ENCODE measurements at regions not wholly inside any gene's neighbourhood (a gene's known extent, or its start where the extent isn't known, plus 50 kb on each side); places are given as distances from the start of the nearest gene placed in this dataset.

DNA sequence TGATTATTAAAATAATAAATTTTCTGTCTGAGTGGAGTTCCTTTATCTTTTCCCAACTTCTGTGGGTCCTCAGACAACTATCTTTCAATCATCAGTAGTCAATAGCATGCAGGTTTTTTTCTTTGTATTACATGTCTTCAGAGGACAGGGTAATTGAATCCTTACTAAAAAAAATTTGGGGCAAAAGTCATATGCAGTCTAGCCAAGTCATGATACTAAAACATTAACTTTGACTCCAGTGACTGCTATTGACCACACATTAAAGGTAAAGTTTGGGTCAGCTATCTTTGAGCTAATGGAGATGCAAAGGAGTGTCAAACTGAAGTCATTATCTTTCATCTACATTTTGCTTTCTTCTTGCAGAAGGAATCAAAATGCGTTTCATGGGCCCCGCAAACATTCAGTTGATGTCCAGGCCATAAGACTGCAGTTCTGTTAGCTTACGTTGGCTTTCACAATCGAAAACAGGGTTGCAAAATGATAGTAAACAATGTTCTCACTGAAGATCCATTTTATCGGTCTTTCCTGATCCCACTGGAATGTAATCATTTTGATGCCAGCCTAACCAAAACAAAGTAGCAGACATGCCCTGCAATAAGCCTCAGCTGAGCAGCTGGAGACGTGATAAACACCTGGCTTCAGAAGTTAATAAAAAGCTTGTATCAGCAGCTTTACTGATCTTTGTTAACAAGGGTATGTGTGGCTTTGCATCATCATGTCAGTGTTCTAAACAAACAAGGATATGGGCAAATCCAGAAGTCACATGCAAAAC, 186.1 kb upstream of the PRLR start:
- Histone ChIP-seq H3K27me3 (no peaks in the 10 kb centered on the region), H3K4me3 (no peak overlapping the region), H3K36me3 (no peaks in the 10 kb centered on the region), H3K4me1 (no peaks in the 10 kb centered on the region), H3K27ac (no peak overlapping the region), H3K9me3 (no peaks in the 10 kb centered on the region)
- no peak for DNase-seq (ENCODE audit: low spot score in 2 of 2)
- intact Hi-C loops (cut with DNase I; ENCODE audit: low total_unique reads), result no loop called here
- no peak for TF ChIP-seq CTCF (IDR thresholded peaks at IDR 0.05)
- no peak for TF ChIP-seq POLR2AphosphoS5 (IDR thresholded peaks at IDR 0.05)
- TF ChIP-seq POLR2A (IDR thresholded peaks at IDR 0.05), result no peak

DNA sequence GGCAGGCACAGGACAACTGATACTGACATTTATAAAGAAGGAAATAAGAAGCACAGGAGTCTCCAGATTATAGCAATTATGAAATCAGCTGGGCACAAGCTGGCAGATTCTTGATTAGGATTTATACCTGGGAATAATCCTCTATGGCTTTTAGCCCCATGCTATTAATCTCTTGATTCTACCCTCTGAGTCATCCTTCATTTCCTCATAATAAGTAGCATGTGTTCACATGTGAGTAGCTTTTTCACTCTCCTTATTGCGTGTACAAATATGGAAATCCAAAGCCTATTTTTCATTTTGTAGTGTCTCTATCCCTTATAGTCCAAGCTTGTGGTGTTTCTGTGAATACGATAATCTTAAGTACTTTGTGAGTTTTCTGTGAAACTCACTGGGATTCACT, 185.0 kb upstream of the PRLR start:
- Histone ChIP-seq H3K27me3 (no peaks in the 10 kb centered on the region), H3K36me3 (no peaks in the 10 kb centered on the region), H3K4me1 (no peaks in the 10 kb centered on the region), H3K9me3 (no peaks in the 10 kb centered on the region), H3K27ac (no peak overlapping the region), H3K4me3 (no peak overlapping the region)
- no peak for DNase-seq (ENCODE audit: low spot score in 2 of 2)
- intact Hi-C loops (cut with DNase I; ENCODE audit: low total_unique reads), result no loop called here
- TF ChIP-seq POLR2AphosphoS5 (IDR thresholded peaks at IDR 0.05) (no peak), POLR2A (IDR thresholded peaks at IDR 0.05) (no peak), CTCF (IDR thresholded peaks at IDR 0.05) (no peak)

- no peak for TF ChIP-seq POLR2AphosphoS5 (IDR thresholded peaks at IDR 0.05)
- no peak for TF ChIP-seq POLR2A (IDR thresholded peaks at IDR 0.05)
- TF ChIP-seq CTCF (IDR thresholded peaks at IDR 0.05), result no peak
- intact Hi-C loops (cut with DNase I; ENCODE audit: low total_unique reads), result no loop called here
- no peaks in the 10 kb centered on the region for H3K36me3 ChIP-seq
- no peak overlapping the region for H3K4me3 ChIP-seq
- no peaks in the 10 kb centered on the region for H3K4me1 ChIP-seq
- H3K9me3 ChIP-seq, result no peaks in the 10 kb centered on the region
- no peaks in the 10 kb centered on the region for H3K27me3 ChIP-seq
- DNase-seq (ENCODE audit: low spot score in 2 of 2), result no peak
- H3K27ac ChIP-seq, result no peak overlapping the region
Measured at GRCh38 chr5:35409361-35409760, 179.1 kb upstream of the PRLR start.

- intact Hi-C loops (cut with DNase I; ENCODE audit: low total_unique reads), result no loop called here
- no peaks in the 10 kb centered on the region for H3K9me3 ChIP-seq
- DNase-seq (ENCODE audit: low spot score in 2 of 2), result no peak
- H3K4me1 ChIP-seq, result no peaks in the 10 kb centered on the region
- H3K27me3 ChIP-seq, result no peaks in the 10 kb centered on the region
- no peaks in the 10 kb centered on the region for H3K36me3 ChIP-seq
- TF ChIP-seq CTCF (IDR thresholded peaks at IDR 0.05) (no peak), POLR2A (IDR thresholded peaks at IDR 0.05) (no peak), POLR2AphosphoS5 (IDR thresholded peaks at IDR 0.05) (no peak)
- H3K4me3 ChIP-seq, result no peak overlapping the region
- H3K27ac ChIP-seq, result no peak overlapping the region
Measured at GRCh38 chr5:35408146-35408545, 177.9 kb upstream of the PRLR start.

DNA sequence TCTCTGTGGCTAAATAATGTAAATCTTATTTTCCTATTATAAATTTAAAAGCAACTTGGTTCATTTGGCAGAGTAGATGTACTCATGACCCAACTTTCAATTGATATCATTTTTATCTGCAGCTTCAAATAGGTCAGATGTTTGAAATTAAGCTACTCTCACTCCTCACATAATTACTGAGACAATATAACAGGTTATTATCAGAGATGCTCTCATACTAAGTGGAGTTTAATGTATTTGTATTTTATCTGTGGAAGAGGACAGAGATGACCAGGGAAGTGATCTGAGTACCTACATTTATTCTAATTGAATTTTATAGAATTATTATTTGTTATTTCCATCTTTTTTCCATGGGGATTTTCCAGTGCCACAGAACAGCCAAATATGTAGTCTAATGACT, 177.4 kb upstream of the PRLR start:
- no peaks in the 10 kb centered on the region for H3K9me3 ChIP-seq
- no peaks in the 10 kb centered on the region for H3K4me1 ChIP-seq
- no peak for DNase-seq (ENCODE audit: low spot score in 2 of 2)
- H3K4me3 ChIP-seq, result no peak overlapping the region
- no peaks in the 10 kb centered on the region for H3K36me3 ChIP-seq
- intact Hi-C loops (cut with DNase I; ENCODE audit: low total_unique reads), result no loop called here
- H3K27me3 ChIP-seq, result no peaks in the 10 kb centered on the region
- TF ChIP-seq CTCF (IDR thresholded peaks at IDR 0.05) (no peak), POLR2AphosphoS5 (IDR thresholded peaks at IDR 0.05) (no peak), POLR2A (IDR thresholded peaks at IDR 0.05) (no peak)
- no peak overlapping the region for H3K27ac ChIP-seq

Data from breast epithelium (tissue), 4 donors.